Lung (tissue), 11 donors: ENCODE measurements at regions not wholly inside any gene's neighbourhood (a gene's known extent, or its start where the extent isn't known, plus 50 kb on each side); places are given as distances from the start of the nearest gene placed in this dataset.

ENCODE experiments used
- ATAC-seq: fragments of 200-7000 bp; cut with Tn5 transposase; one replicate; pipeline ENCODE4 v1.9.1; 2020; ENCODE audit warnings: moderate number of reproducible peaks; ENCODE audit not compliant: insufficient read depth, low FRiP score
- DNase-seq, 3 donors: peaks; one replicate each; pipeline ENCODE4 v3.0.0-alpha.2; 2013 to 2017
- H3K27ac ChIP-seq, 2 donors: one replicate each; pipeline ENCODE4 v1.5.1; 2013; ENCODE audit warnings: mild to moderate bottlenecking in 2 of 2, moderate library complexity in 2 of 2, control low read depth in 1 of 2, inconsistent platforms in 1 of 2, low read depth in 1 of 2, low read length in 1 of 2
- H3K27me3 ChIP-seq, 3 donors: one replicate each; pipeline ENCODE4 v1.5.1; 2013; ENCODE audit warnings: low read length in 2 of 3; ENCODE audit not compliant: control insufficient read depth in 3 of 3, insufficient read depth in 3 of 3
- H3K36me3 ChIP-seq, 4 donors: one replicate each; pipeline ENCODE4 v1.5.1; 2013; ENCODE audit warnings: low read length in 4 of 4, mild to moderate bottlenecking in 1 of 4, moderate library complexity in 1 of 4; ENCODE audit not compliant: control insufficient read depth in 4 of 4, insufficient read depth in 4 of 4
- H3K4me1 ChIP-seq, 5 donors: one replicate each; pipeline ENCODE4 v1.5.1; 2013; ENCODE audit warnings: low read length in 5 of 5, mild to moderate bottlenecking in 2 of 5, moderate library complexity in 1 of 5; ENCODE audit not compliant: control insufficient read depth in 5 of 5, insufficient read depth in 5 of 5
- H3K4me3 ChIP-seq: one replicate; pipeline ENCODE4 v1.5.1; 2013; ENCODE audit warnings: mild to moderate bottlenecking, control low read depth, moderate library complexity
- H3K9ac ChIP-seq, 2 donors: one replicate each; pipeline ENCODE4 v1.5.1; 2013; ENCODE audit warnings: low read length in 2 of 2, control low read depth in 1 of 2; ENCODE audit not compliant: insufficient read depth in 1 of 2
- H3K9me3 ChIP-seq, 4 donors: one replicate each; pipeline ENCODE4 v1.5.1; 2013; ENCODE audit warnings: low read length in 3 of 4, mild to moderate bottlenecking in 1 of 4, moderate library complexity in 1 of 4; ENCODE audit not compliant: control insufficient read depth in 4 of 4, insufficient read depth in 3 of 4
- CTCF ChIP-seq: IDR thresholded peaks from 2 replicates; pipeline ENCODE4 v1.5.1; 2012; ENCODE audit warnings: mild to moderate bottlenecking; ENCODE audit errors: control extremely low read depth, extremely low read depth
- WGBS, 2 donors: extraction: QIAGEN DNeasy Blood & Tissue Kit; methylation state at CpG; one replicate each; pipeline ENCODE4 v1.1.7; 2013; 5-methylcytosine and 5-hydroxymethylcytosine counted together
- donor health status: control.
- donor health status: control.
- donor health status: Bipolar disorder and iron deficiency.
- donor health status: healthy.
- donor health status: DM: yes; HTN: yes; CAD: no.

- Histone ChIP-seq H3K9me3 (no peaks in the 10 kb centered on the region), H3K27me3 (no peaks in the 10 kb centered on the region), H3K27ac (no peak overlapping the region), H3K36me3 (no peaks in the 10 kb centered on the region), H3K9ac (no peak overlapping the region), H3K4me3 (no peak overlapping the region), H3K4me1 (no peaks in the 10 kb centered on the region)
- 82 to 100% methylated on average over 1 of the region's 1 CpG for WGBS, 2 donors
- ATAC-seq, result no peak
- no peak for DNase-seq
- TF ChIP-seq CTCF, result no peak
Observed at GRCh38 chr13:90352763-90353162, 994.7 kb upstream of the MIR17HG start.

- Histone ChIP-seq H3K36me3 (no peaks in the 10 kb centered on the region), H3K4me3 (no peak overlapping the region), H3K27me3 (no peaks in the 10 kb centered on the region), H3K9me3 (no peaks in the 10 kb centered on the region), H3K9ac (no peak overlapping the region), H3K27ac (no peak overlapping the region), H3K4me1 (no peaks in the 10 kb centered on the region)
- ATAC-seq (no peak), DNase-seq (no peak)
- 82 to 85% methylated on average over 1 of the region's 1 CpG for WGBS, 2 donors
- no peak for TF ChIP-seq CTCF
Observed at GRCh38 chr13:90355162-90355751, 992.2 kb upstream of the MIR17HG start.

- Histone ChIP-seq H3K9me3 (no peaks in the 10 kb centered on the region), H3K4me1 (no peaks in the 10 kb centered on the region), H3K9ac (no peak overlapping the region), H3K27me3 (no peaks in the 10 kb centered on the region), H3K27ac (no peak overlapping the region), H3K4me3 (no peak overlapping the region), H3K36me3 (no peaks in the 10 kb centered on the region)
- DNase-seq (no peak), ATAC-seq (no peak)
- WGBS, 2 donors, result 81 to 92% methylated on average over 1 of the region's 1 CpG
- TF ChIP-seq CTCF, result no peak
Observed at GRCh38 chr13:90360785-90361184, 986.7 kb upstream of the MIR17HG start.

DNA sequence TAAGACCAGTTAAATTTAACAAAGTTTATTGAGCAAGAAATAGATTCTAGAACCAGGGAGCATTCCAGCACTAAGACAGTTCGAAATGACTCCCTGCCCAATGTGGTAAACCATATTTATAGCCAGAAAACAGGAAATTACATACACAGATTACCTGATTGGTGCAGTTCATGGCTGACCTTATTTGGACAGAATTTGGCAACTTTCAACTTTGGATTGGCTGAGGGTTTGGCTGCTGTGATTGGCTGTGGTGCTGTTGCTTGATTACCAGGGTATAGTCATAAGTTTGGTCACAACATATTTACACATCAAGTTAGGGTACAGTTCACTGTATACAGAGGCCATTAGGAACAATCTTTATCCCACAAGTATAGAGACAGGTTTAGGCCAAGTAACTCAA is 984.8 kb upstream of the MIR17HG start:
- no peak overlapping the region for H3K9ac ChIP-seq
- H3K36me3 ChIP-seq, result no peaks in the 10 kb centered on the region
- ATAC-seq (no peak), DNase-seq (no peak)
- no peaks in the 10 kb centered on the region for H3K4me1 ChIP-seq
- no peaks in the 10 kb centered on the region for H3K27me3 ChIP-seq
- TF ChIP-seq CTCF, result no peak
- H3K9me3 ChIP-seq, result no peaks in the 10 kb centered on the region
- H3K27ac ChIP-seq, result no peak overlapping the region
- 59 to 63% methylated on average over 1 of the region's 1 CpG for WGBS, 2 donors
- H3K4me3 ChIP-seq, result no peak overlapping the region
